Erythroblast (primary cell): ENCODE measurements at regions not wholly inside any gene's neighbourhood (a gene's known extent, or its start where the extent isn't known, plus 50 kb on each side); places are given as distances from the start of the nearest gene placed in this dataset.

Source experiments
- GATA1 ChIP-seq: IDR thresholded peaks from 2 replicates; pipeline ENCODE4 v1.6.1; 2011; ENCODE audit warnings: low read depth, mild to moderate bottlenecking, control low read depth, low read length, moderate library complexity
- POLR2A ChIP-seq: IDR thresholded peaks from 2 replicates; pipeline ENCODE4 v1.6.1; 2011; ENCODE audit warnings: mild to moderate bottlenecking, low read length

- TF ChIP-seq GATA1, result no peak
- TF ChIP-seq POLR2A, result no peak
Measured at GRCh38 chr4:189362364-189362763, 578.3 kb upstream of the FRG1 start.
